ENCODE measurements at regions not wholly inside any gene's neighbourhood (a gene's known extent, or its start where the extent isn't known, plus 50 kb on each side); places are given as distances from the start of the nearest gene placed in this dataset.

DNA sequence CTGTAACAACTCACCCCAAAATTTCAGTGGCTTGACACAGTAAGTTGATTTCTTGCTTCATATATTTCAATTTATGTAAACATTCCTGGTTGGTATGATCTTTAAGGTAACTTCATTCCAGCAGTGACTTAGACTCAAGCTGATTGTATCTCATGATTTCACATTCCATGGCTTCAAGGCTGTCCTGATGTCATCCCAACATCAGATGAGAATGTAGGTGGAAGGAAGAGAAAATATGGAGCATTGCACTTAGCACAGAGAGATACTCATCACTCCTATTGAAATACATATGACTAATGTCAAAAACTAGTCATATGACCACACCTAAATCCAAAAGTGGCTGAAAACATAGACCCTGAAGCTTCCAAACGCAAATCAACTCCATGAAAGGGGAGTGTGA lies 793.8 kb downstream of the TBL1XR1 start:
- no peak for FAIRE-seq
- ChIA-PET POLR2A (no interaction called here), CTCF (ENCODE audit: low intra/inter-chr PET ratio, low total read pairs) (no interaction called here)
- H3K9me3 ChIP-seq (ENCODE audit: low read length) = peaks cover 71% of the 10 kb centered on the region
- DNase-seq (ENCODE audit: low spot score) = no peak
- ATAC-seq = no peak
- no peak overlapping the region for H3K4me2 ChIP-seq (ENCODE audit: low read depth, low read length)
- no peaks in the 10 kb centered on the region for H3K4me1 ChIP-seq (ENCODE audit: insufficient read depth, low read length)
- no peak overlapping the region for H3K27ac ChIP-seq (ENCODE audit: extremely low read length, insufficient read depth, low read length)
- no peak overlapping the region for H2AFZ ChIP-seq (ENCODE audit: low read length)
- WGBS (ENCODE audit: low lambda C conversion rate) = 21% methylated on average over 1 of the region's 1 CpG
- BruUV-seq (replicated peaks) = no TSS peak
- no peaks in the 10 kb centered on the region for H3K36me3 ChIP-seq (replicated peaks in 1 of 2; ENCODE audit: control insufficient read depth in 1 of 2, insufficient read depth in 2 of 2, low read length in 2 of 2)
- no peak overlapping the region for H3K9ac ChIP-seq (ENCODE audit: insufficient read depth, low read depth, low read length)
- TF ChIP-seq SOX6 (IDR thresholded peaks at IDR 0.05) (no peak), SOX6 (CRISPR knock-in tag; IDR thresholded peaks at IDR 0.05) (no peak), ZNF639 (CRISPR knock-in tag; conservative IDR thresholded peaks at IDR 0.05) (no peak), ZNF761 (CRISPR knock-in tag; conservative IDR thresholded peaks at IDR 0.05) (no peak), TEF (CRISPR knock-in tag; IDR thresholded peaks at IDR 0.05) (no peak), HNF4A (CRISPR knock-in tag; IDR thresholded peaks at IDR 0.05) (no peak), ZNF17 (CRISPR knock-in tag; IDR thresholded peaks at IDR 0.05) (no peak), ZNF333 (CRISPR knock-in tag; IDR thresholded peaks at IDR 0.05; ENCODE audit: borderline replicate concordance) (no peak), SNAI1 (CRISPR knock-in tag; IDR thresholded peaks at IDR 0.05; ENCODE audit: borderline replicate concordance) (no peak), IKZF5 (CRISPR knock-in tag; IDR thresholded peaks at IDR 0.05) (no peak), KMT2A (CRISPR knock-in tag; IDR thresholded peaks at IDR 0.05) (no peak), ONECUT2 (CRISPR knock-in tag; IDR thresholded peaks at IDR 0.05) (no peak), FLYWCH1 (CRISPR knock-in tag; IDR thresholded peaks at IDR 0.05) (no peak)
- in situ Hi-C loops (cut with HindIII; ENCODE audit: extremely low pct_ligation_motif_present, low pct_unique_long_range_greater_than_20kb) = no loop called here
- H4K20me1 ChIP-seq (ENCODE audit: insufficient read depth, low read length) = no peaks in the 10 kb centered on the region
- no peaks in the 10 kb centered on the region; a peak in 1 of 5 replicates for H3K27me3 ChIP-seq (ENCODE audit: control insufficient read depth in 1 of 2, insufficient read depth in 2 of 2, low read length in 2 of 2)
- intact Hi-C loops (cut with micrococcal nuclease; ENCODE audit: unreplicated experiment) = no loop called here
- H3K79me2 ChIP-seq (ENCODE audit: insufficient read depth, low read length) = no peaks in the 10 kb centered on the region
- H3K4me3 ChIP-seq (replicated peaks in 1 of 3; ENCODE audit: insufficient read depth in 1 of 3, low read depth in 2 of 3, low read length in 3 of 3) = no peak overlapping the region
